Neural cell (in vitro differentiated cells): ENCODE measurements at regions not wholly inside any gene's neighbourhood (a gene's known extent, or its start where the extent isn't known, plus 50 kb on each side); places are given as distances from the start of the nearest gene placed in this dataset.

Experiments used
- H2AFZ ChIP-seq: fragments of 200-600, 300-800 bp; sonication (generic), shearing (Covaris generic); 2 replicates; pipeline ENCODE4 v1.6.0; 2014; ENCODE audit warnings: low read depth, mild to moderate bottlenecking, antibody characterized with exemption, low read length, moderate library complexity
- H3F3A ChIP-seq: fragments of 200-600 bp; shearing (Covaris generic); 2 replicates; pipeline ENCODE4 v1.6.1; 2016; ENCODE audit warnings: mild to moderate bottlenecking, moderate library complexity, mixed read lengths, antibody characterized with exemption, low read length; ENCODE audit not compliant: insufficient read depth, poor library complexity, severe bottlenecking
- H3K27ac ChIP-seq: fragments of 200-600, 300-800 bp; sonication (generic), shearing (Covaris generic); 2 replicates; pipeline ENCODE4 v1.5.1; 2014; ENCODE audit warnings: mild to moderate bottlenecking, low read length, moderate library complexity
- H3K27me3 ChIP-seq: fragments of 300-800, 200-600 bp; sonication (generic), shearing (Covaris generic); 2 replicates; pipeline ENCODE4 v1.6.0; 2014; ENCODE audit warnings: mild to moderate bottlenecking, low read depth, low read length, moderate library complexity; ENCODE audit not compliant: insufficient read depth
- H3K36me3 ChIP-seq: fragments of 300-800, 200-600 bp; sonication (generic), shearing (Covaris generic); 2 replicates; pipeline ENCODE4 v1.5.1; 2014; ENCODE audit warnings: mild to moderate bottlenecking, antibody characterized with exemption, low read length, moderate library complexity; ENCODE audit not compliant: insufficient read depth
- H3K4me2 ChIP-seq: fragments of 300-800, 200-600 bp; sonication (generic), shearing (Covaris generic); 2 replicates; pipeline ENCODE4 v1.6.0; 2014; ENCODE audit warnings: mild to moderate bottlenecking, low read length
- H3K4me3 ChIP-seq: fragments of 300-800, 200-600 bp; sonication (generic), shearing (Covaris generic); 2 replicates; pipeline ENCODE4 v1.5.1; 2014; ENCODE audit warnings: mild to moderate bottlenecking, low read length, moderate library complexity
- H3K79me2 ChIP-seq: fragments of 200-600 bp; shearing (Covaris generic); replicated peaks from 2 replicates; pipeline ENCODE4 v1.6.0; 2014; ENCODE audit warnings: mild to moderate bottlenecking, low read length, moderate library complexity; ENCODE audit not compliant: insufficient read depth
- H3K9ac ChIP-seq: fragments of 300-800, 200-600 bp; sonication (generic), shearing (Covaris generic); 2 replicates; pipeline ENCODE4 v1.6.1; 2016; ENCODE audit warnings: mild to moderate bottlenecking, low read length, mixed read lengths
- H3K9me2 ChIP-seq: fragments of 200-600 bp; shearing (Covaris generic); 2 replicates; pipeline ENCODE4 v1.6.1; 2016; ENCODE audit warnings: mild to moderate bottlenecking, low read length, mixed read lengths; ENCODE audit not compliant: insufficient read depth
- H3K9me3 ChIP-seq: fragments of 200-600, 300-800 bp; sonication (generic), shearing (Covaris generic); 2 replicates; pipeline ENCODE4 v1.6.1; 2016; ENCODE audit warnings: mild to moderate bottlenecking, mixed run types, low read length, moderate library complexity, mixed read lengths
- H4K20me1 ChIP-seq: fragments of 200-600 bp; shearing (Covaris generic); 2 replicates; pipeline ENCODE4 v1.6.1; 2016; ENCODE audit warnings: mild to moderate bottlenecking, mixed run types; ENCODE audit not compliant: insufficient read depth
- CTCF ChIP-seq: fragments of 450-650 bp; IDR thresholded peaks from 2 replicates; pipeline ENCODE4 v1.5.1; 2014; ENCODE audit warnings: antibody characterized with exemption, mild to moderate bottlenecking, moderate library complexity; ENCODE audit not compliant: poor library complexity, severe bottlenecking
- EP300 ChIP-seq: fragments of 450-650 bp; conservative IDR thresholded peaks from 2 replicates; pipeline ENCODE4 v1.6.1; 2014; ENCODE audit warnings: antibody characterized with exemption, mild to moderate bottlenecking, moderate library complexity; ENCODE audit not compliant: poor library complexity, severe bottlenecking
- MXI1 ChIP-seq: fragments of 450-650 bp; conservative IDR thresholded peaks from 2 replicates; pipeline ENCODE4 v1.6.1; 2014; ENCODE audit warnings: antibody characterized with exemption, mild to moderate bottlenecking; ENCODE audit not compliant: poor library complexity, severe bottlenecking
- POLR2AphosphoS5 ChIP-seq: IDR thresholded peaks from 2 replicates; pipeline ENCODE4 v1.6.1; 2012
- REST ChIP-seq: IDR thresholded peaks from 2 replicates; pipeline ENCODE4 v1.6.1; 2012; ENCODE audit warnings: borderline replicate concordance
- SMC3 ChIP-seq: fragments of 450-650 bp; conservative IDR thresholded peaks from 2 replicates; pipeline ENCODE4 v1.6.1; 2014; ENCODE audit warnings: antibody characterized with exemption, mild to moderate bottlenecking, moderate library complexity; ENCODE audit not compliant: poor library complexity
- TAF1 ChIP-seq: IDR thresholded peaks from 2 replicates; pipeline ENCODE4 v1.6.1; 2012; ENCODE audit warnings: low read depth

- H3K27me3 ChIP-seq: no peaks in the 10 kb centered on the region
- H3K9ac ChIP-seq: no peak overlapping the region
- no peaks in the 10 kb centered on the region for H3K9me3 ChIP-seq
- no peaks in the 10 kb centered on the region for H3K36me3 ChIP-seq
- TF ChIP-seq CTCF: peak; percentile 34
- no peak for TF ChIP-seq TAF1
- H3K79me2 ChIP-seq: no peaks in the 10 kb centered on the region
- H2AFZ ChIP-seq: no peak overlapping the region
- H3K9me2 ChIP-seq: no peaks in the 10 kb centered on the region
- H3F3A ChIP-seq: no peaks in the 10 kb centered on the region
- H3K27ac ChIP-seq: no peak overlapping the region
- H3K4me3 ChIP-seq: no peak overlapping the region
- no peak overlapping the region for H3K4me2 ChIP-seq
- no peaks in the 10 kb centered on the region for H4K20me1 ChIP-seq
These were observed 129.9 kb upstream of the GRIN2B start for GRCh38 chr12:14111230-14111865.

GRCh38 chr12:14113031-14113430 is 131.6 kb upstream of the GRIN2B start:
- no peak overlapping the region for H3K27ac ChIP-seq
- H3K36me3 ChIP-seq: no peaks in the 10 kb centered on the region
- H3K9me3 ChIP-seq: no peaks in the 10 kb centered on the region
- no peak overlapping the region for H3K9ac ChIP-seq
- H3K9me2 ChIP-seq: no peaks in the 10 kb centered on the region
- no peak overlapping the region for H3K4me2 ChIP-seq
- no peaks in the 10 kb centered on the region for H3F3A ChIP-seq
- H4K20me1 ChIP-seq: no peaks in the 10 kb centered on the region
- no peak overlapping the region for H3K4me3 ChIP-seq
- no peak overlapping the region for H2AFZ ChIP-seq
- no peaks in the 10 kb centered on the region for H3K27me3 ChIP-seq
- H3K79me2 ChIP-seq: no peaks in the 10 kb centered on the region
- TF ChIP-seq CTCF (no peak), POLR2AphosphoS5 (no peak), REST (no peak), TAF1 (no peak), EP300 (no peak), SMC3 (no peak), MXI1 (no peak)
